Activated naive CD8-positive, alpha-beta T cell treated with anti-CD3 and anti-CD28 coated beads for 36 hours (primary cell): ENCODE measurements at regions not wholly inside any gene's neighbourhood (a gene's known extent, or its start where the extent isn't known, plus 50 kb on each side); places are given as distances from the start of the nearest gene placed in this dataset.

ENCODE experiments used
- DNase-seq: peaks from one replicate; pipeline ENCODE4 v3.0.0; 2021
- H3K27ac Mint-ChIP-seq: one replicate; pipeline ENCODE4 v1.8.0; 2022; ENCODE audit warnings: mild to moderate bottlenecking, moderate library complexity, mixed read lengths
- H3K27me3 Mint-ChIP-seq: one replicate; pipeline ENCODE4 v1.8.0; 2022; ENCODE audit warnings: mild to moderate bottlenecking, mixed read lengths
- H3K36me3 Mint-ChIP-seq: one replicate; pipeline ENCODE4 v1.8.0; 2021; ENCODE audit warnings: mild to moderate bottlenecking, mixed read lengths
- H3K4me1 Mint-ChIP-seq: one replicate; pipeline ENCODE4 v1.8.0; 2021; ENCODE audit warnings: mixed read lengths
- H3K4me3 Mint-ChIP-seq: one replicate; pipeline ENCODE4 v1.8.0; 2022; ENCODE audit warnings: mild to moderate bottlenecking, moderate library complexity, mixed read lengths
- H3K9me3 Mint-ChIP-seq: one replicate; pipeline ENCODE4 v1.8.0; 2022; ENCODE audit warnings: mixed read lengths

GRCh38 chr6:44062771-44063560 is 64.3 kb downstream of the MRPL14 start:
- peaks cover 15% of the 10 kb centered on the region for H3K4me1 Mint-ChIP-seq
- H3K36me3 Mint-ChIP-seq: peaks cover 3% of the 10 kb centered on the region
- no peak overlapping the region for H3K27ac Mint-ChIP-seq
- H3K4me3 Mint-ChIP-seq: no peak overlapping the region
- H3K9me3 Mint-ChIP-seq: no peaks in the 10 kb centered on the region
- DNase-seq: peak; percentile 48
- H3K27me3 Mint-ChIP-seq: peaks cover 17% of the 10 kb centered on the region

- peaks cover 22% of the 10 kb centered on the region for H3K27me3 Mint-ChIP-seq
- no peaks in the 10 kb centered on the region for H3K9me3 Mint-ChIP-seq
- no peak overlapping the region for H3K4me3 Mint-ChIP-seq
- DNase-seq: no peak
- H3K4me1 Mint-ChIP-seq: peaks cover 15% of the 10 kb centered on the region
- peaks cover 3% of the 10 kb centered on the region for H3K36me3 Mint-ChIP-seq
- H3K27ac Mint-ChIP-seq: no peak overlapping the region
These were observed 65.0 kb downstream of the MRPL14 start for GRCh38 chr6:44062105-44062770.

- no peak overlapping the region for H3K4me3 Mint-ChIP-seq
- H3K27ac Mint-ChIP-seq: no peak overlapping the region
These were observed 65.7 kb downstream of the MRPL14 start for GRCh38 chr6:44061375-44062104.

GRCh38 chr6:44060612-44061374 is 66.5 kb downstream of the MRPL14 start:
- peaks cover 3% of the 10 kb centered on the region for H3K36me3 Mint-ChIP-seq
- no peak overlapping the region for H3K27ac Mint-ChIP-seq
- no peak overlapping the region for H3K4me3 Mint-ChIP-seq
- no peak for DNase-seq
- H3K9me3 Mint-ChIP-seq: no peaks in the 10 kb centered on the region
- H3K4me1 Mint-ChIP-seq: peaks cover 15% of the 10 kb centered on the region
- H3K27me3 Mint-ChIP-seq: peaks cover 29% of the 10 kb centered on the region

More at GRCh38 chr6:44061375-44062104, 65.7 kb downstream of the MRPL14 start:
- H3K27me3 Mint-ChIP-seq: peaks cover 22% of the 10 kb centered on the region
- H3K9me3 Mint-ChIP-seq: no peaks in the 10 kb centered on the region
- H3K4me1 Mint-ChIP-seq: peaks cover 15% of the 10 kb centered on the region
- DNase-seq: no peak
- H3K36me3 Mint-ChIP-seq: peaks cover 3% of the 10 kb centered on the region

- H3K4me3 Mint-ChIP-seq: no peak overlapping the region
- H3K36me3 Mint-ChIP-seq: peaks cover 3% of the 10 kb centered on the region
- peaks cover 29% of the 10 kb centered on the region for H3K27me3 Mint-ChIP-seq
- H3K4me1 Mint-ChIP-seq: peaks cover 10% of the 10 kb centered on the region
- H3K9me3 Mint-ChIP-seq: no peaks in the 10 kb centered on the region
- H3K27ac Mint-ChIP-seq: no peak overlapping the region
- DNase-seq: no peak
These were observed 67.6 kb downstream of the MRPL14 start for GRCh38 chr6:44059359-44060346.

- Mint-ChIP-seq H3K9me3 (no peaks in the 10 kb centered on the region), H3K36me3 (peaks cover 3% of the 10 kb centered on the region), H3K27ac (no peak overlapping the region), H3K4me3 (no peak overlapping the region), H3K27me3 (peaks cover 29% of the 10 kb centered on the region), H3K4me1 (peaks cover 6% of the 10 kb centered on the region)
- peak; percentile 24 for DNase-seq
These were observed 68.5 kb downstream of the MRPL14 start for GRCh38 chr6:44058617-44059358.

GRCh38 chr6:44057931-44058616 is 69.2 kb downstream of the MRPL14 start:
- Mint-ChIP-seq H3K27ac (no peak overlapping the region), H3K4me1 (peaks cover 6% of the 10 kb centered on the region), H3K27me3 (peaks cover 29% of the 10 kb centered on the region), H3K4me3 (no peak overlapping the region), H3K36me3 (peaks cover 3% of the 10 kb centered on the region), H3K9me3 (no peaks in the 10 kb centered on the region)
- DNase-seq: no peak

- Mint-ChIP-seq H3K36me3 (peaks cover 3% of the 10 kb centered on the region), H3K9me3 (no peaks in the 10 kb centered on the region), H3K4me3 (no peak overlapping the region), H3K27me3 (peaks cover 29% of the 10 kb centered on the region), H3K27ac (no peak overlapping the region), H3K4me1 (peaks cover 6% of the 10 kb centered on the region)
- DNase-seq: no peak
These were observed 69.9 kb downstream of the MRPL14 start for GRCh38 chr6:44057238-44057930.

- H3K9me3 Mint-ChIP-seq: no peaks in the 10 kb centered on the region
- no peak overlapping the region for H3K4me3 Mint-ChIP-seq
- peaks cover 3% of the 10 kb centered on the region for H3K36me3 Mint-ChIP-seq
- H3K27me3 Mint-ChIP-seq: peaks cover 29% of the 10 kb centered on the region
- no peak overlapping the region for H3K27ac Mint-ChIP-seq
- DNase-seq: no peak
- H3K4me1 Mint-ChIP-seq: peaks cover 6% of the 10 kb centered on the region
These were observed 70.6 kb downstream of the MRPL14 start for GRCh38 chr6:44056392-44057237.

- no peak for DNase-seq
- Mint-ChIP-seq H3K27ac (no peak overlapping the region), H3K9me3 (no peaks in the 10 kb centered on the region), H3K36me3 (peaks cover 1% of the 10 kb centered on the region), H3K4me3 (no peak overlapping the region), H3K27me3 (peaks cover 26% of the 10 kb centered on the region), H3K4me1 (peaks cover 6% of the 10 kb centered on the region)
These were observed 72.3 kb downstream of the MRPL14 start for GRCh38 chr6:44054721-44055559.
